GM23248 (cell line): ENCODE measurements at regions not wholly inside any gene's neighbourhood (a gene's known extent, or its start where the extent isn't known, plus 50 kb on each side); places are given as distances from the start of the nearest gene placed in this dataset.

Experiments used
- EZH2 ChIP-seq: fragments of 200-600 bp; sonication (generic); IDR thresholded peaks from 2 replicates; pipeline ENCODE4 v1.6.1; 2018; ENCODE audit warnings: antibody characterized with exemption, mild to moderate bottlenecking; ENCODE audit not compliant: insufficient read depth, poor library complexity, severe bottlenecking
- EZH2phosphoT487 ChIP-seq: fragments of 200-600 bp; sonication (generic); IDR thresholded peaks from 2 replicates; pipeline ENCODE4 v1.6.1; 2018; ENCODE audit warnings: antibody characterized with exemption, moderate library complexity, mild to moderate bottlenecking, low read depth; ENCODE audit not compliant: insufficient read depth

- TF ChIP-seq EZH2 (no peak), EZH2phosphoT487 (no peak)
These were observed 182.7 kb upstream of the HNRNPA3 start for GRCh38 chr2:177029901-177030300.
